ENCODE measurements at regions not wholly inside any gene's neighbourhood (a gene's known extent, or its start where the extent isn't known, plus 50 kb on each side); places are given as distances from the start of the nearest gene placed in this dataset.
"Not testable (repeated sequence)": the region's sequence is repeated elsewhere in the genome, so short reads cannot be mapped to it uniquely, and the experiment has no call there.

DNA sequence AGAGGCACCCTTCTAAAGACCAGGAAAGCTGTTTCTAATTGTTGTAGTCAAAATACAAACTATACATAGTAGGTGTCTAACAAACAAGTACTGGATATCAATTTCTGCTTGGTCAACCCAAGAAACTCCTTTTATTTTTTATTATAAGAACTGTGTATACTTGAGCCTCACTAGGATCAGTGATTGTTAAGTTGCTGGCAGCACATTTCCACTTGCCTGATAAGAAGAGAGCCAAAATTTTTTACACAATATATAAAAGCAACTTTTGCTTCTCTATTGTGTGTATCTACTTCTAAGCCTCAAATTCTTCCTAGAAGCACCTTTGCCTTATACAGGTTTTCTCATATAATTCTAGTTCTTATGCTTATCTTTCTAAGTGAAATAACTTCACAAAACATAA lies 703.0 kb upstream of the EPHA5 start:
- DNase-seq (ENCODE audit: low read depth): no peak
- TF ChIP-seq, protein P1, sequence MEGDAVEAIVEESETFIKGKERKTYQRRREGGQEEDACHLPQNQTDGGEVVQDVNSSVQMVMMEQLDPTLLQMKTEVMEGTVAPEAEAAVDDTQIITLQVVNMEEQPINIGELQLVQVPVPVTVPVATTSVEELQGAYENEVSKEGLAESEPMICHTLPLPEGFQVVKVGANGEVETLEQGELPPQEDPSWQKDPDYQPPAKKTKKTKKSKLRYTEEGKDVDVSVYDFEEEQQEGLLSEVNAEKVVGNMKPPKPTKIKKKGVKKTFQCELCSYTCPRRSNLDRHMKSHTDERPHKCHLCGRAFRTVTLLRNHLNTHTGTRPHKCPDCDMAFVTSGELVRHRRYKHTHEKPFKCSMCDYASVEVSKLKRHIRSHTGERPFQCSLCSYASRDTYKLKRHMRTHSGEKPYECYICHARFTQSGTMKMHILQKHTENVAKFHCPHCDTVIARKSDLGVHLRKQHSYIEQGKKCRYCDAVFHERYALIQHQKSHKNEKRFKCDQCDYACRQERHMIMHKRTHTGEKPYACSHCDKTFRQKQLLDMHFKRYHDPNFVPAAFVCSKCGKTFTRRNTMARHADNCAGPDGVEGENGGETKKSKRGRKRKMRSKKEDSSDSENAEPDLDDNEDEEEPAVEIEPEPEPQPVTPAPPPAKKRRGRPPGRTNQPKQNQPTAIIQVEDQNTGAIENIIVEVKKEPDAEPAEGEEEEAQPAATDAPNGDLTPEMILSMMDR (conservative IDR thresholded peaks at IDR 0.05; ENCODE audit: low read depth, low read length): no peak
- no peak overlapping the region for H3K4me3 ChIP-seq (ENCODE audit: low read depth, low read length)

DNA sequence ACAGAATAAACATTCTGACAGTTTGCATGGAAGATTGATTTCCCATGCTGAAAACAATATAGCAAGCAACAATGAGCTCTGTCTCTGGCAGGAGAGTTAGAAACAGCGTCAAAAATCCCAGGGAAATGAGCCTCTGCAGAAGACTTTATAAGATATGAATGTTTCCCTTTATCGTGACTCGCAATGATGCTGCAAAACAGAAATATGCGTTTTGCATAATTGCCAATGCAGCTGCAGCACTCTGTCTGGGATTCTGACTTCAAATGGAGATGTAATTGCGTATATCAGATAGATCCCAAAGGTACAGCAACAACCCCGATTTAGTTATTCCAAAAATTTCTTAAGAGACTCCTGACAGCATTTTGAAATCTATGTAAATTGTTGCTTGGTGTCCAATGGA lies 702.4 kb upstream of the EPHA5 start:
- TF ChIP-seq, protein P1 (conservative IDR thresholded peaks at IDR 0.05; ENCODE audit: low read depth, low read length): no peak
- DNase-seq (ENCODE audit: low read depth): no peak
- no peak overlapping the region for H3K4me3 ChIP-seq (ENCODE audit: low read depth, low read length)

DNA sequence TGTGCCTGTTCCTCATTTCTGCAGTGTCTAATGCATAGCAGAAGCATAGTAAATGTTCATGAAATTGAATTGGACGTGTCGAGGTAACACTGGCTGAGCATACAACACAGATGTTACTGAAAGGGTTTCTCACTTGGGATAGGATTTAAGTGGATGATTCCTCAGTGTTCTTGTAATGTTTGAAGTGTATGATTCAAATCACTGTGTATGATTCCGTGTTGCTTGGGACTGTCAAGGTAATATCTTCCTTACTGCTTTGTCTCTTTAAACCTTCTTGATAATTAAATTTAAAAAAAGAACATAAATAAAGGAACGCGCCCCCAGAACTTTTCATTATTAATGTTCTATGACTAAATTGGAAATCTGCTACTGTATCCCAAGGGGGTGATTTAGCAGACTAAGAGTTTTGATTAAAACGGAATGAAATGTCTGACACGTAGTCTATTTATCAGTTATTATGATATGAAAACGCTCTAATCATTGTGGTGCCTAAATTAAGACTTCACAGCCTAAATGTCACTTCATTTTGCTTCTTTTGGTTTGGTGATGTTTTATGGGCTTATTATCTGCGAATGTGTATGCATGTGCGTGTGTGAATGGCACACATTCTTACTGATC lies 696.9 kb upstream of the EPHA5 start:
- DNase-seq (ENCODE audit: low read depth): no peak
- TF ChIP-seq, protein P1 (conservative IDR thresholded peaks at IDR 0.05; ENCODE audit: low read depth, low read length): no peak
- H3K4me3 ChIP-seq (ENCODE audit: low read depth, low read length): no peak overlapping the region

DNA sequence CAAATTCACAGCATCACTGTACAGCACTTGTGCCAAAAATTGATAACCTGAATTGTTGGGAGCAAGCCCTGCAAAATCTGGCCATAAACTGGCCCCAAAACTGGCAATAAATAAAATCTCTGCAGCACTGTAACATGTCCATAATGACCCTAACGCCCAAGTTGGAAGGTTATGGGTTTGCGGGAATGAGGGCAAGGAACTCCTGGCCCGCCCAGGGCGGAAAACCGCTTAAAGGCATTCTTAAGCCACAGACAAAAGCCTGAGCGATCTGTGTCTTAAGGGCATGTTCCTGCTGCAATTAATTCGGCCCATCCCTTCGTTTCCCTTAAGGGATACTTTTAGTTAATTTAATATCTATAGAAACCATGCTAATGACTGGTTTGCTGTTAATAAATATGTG lies 690.1 kb upstream of the EPHA5 start:
- not testable (repeated sequence) for H3K4me3 ChIP-seq (ENCODE audit: low read depth, low read length); DNase-seq (ENCODE audit: low read depth)

DNA sequence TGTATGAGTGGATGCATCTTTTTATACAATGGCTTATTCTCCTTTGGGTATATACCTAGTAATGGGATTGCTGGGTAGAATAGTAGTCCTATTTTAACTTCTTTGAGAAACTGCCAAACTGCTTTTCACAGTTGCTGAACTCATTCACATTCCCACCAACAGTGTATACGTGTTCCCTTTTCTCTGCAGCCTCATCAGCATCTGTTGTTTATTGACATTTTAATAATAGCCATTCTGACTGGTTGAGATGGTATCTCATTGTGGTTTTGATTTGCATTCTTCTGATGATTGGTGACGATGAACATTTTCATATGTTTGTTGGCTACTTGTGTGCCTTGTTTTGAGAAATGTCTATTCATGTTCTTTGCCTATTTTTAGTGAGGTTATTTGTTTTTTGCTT lies 687.0 kb upstream of the EPHA5 start:
- no peak for DNase-seq (ENCODE audit: low read depth)
- H3K4me3 ChIP-seq (ENCODE audit: low read depth, low read length): no peak overlapping the region
- TF ChIP-seq, protein P1 (conservative IDR thresholded peaks at IDR 0.05; ENCODE audit: low read depth, low read length): no peak

DNA sequence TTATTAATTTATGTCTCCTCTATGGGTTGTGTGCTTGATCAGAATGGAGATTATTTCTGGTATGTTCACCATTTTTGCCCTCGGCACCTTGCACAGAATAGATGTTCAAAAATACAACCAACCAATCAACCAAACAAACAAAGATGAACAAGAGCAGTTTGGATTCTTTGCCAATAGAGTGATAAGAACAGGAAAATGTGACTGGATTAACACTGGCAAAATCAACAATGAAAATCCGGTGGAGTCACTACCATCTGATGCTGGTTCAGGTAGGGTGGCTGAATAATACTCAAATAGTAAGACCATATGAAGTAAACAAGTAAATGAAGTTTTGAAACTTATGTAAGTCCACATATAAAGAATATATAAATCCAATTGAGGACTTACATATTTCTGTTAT lies 685.0 kb upstream of the EPHA5 start:
- DNase-seq (ENCODE audit: low read depth): no peak
- TF ChIP-seq, protein P1 (conservative IDR thresholded peaks at IDR 0.05; ENCODE audit: low read depth, low read length): no peak
- H3K4me3 ChIP-seq (ENCODE audit: low read depth, low read length): no peak overlapping the region

DNA sequence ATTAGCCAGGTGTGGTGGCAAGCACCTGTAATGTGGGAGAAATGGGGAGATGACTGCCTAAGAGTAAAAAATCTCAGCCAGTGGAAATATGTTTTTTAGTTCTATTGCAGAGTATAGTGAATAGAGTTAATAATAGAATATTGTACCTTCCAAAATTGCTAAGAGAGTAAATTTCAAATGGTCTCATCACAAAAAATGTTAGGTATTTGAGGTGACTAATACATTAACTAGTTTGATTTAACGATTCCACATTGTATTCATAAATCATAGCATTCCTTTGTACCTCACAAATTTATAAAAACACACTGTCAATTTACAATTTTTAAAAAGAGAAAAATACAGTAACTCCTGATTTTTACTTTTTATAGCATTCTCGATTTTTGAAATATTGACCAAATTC lies 681.5 kb upstream of the EPHA5 start:
- H3K4me3 ChIP-seq (ENCODE audit: low read depth, low read length): no peak overlapping the region
- DNase-seq (ENCODE audit: low read depth): no peak
- TF ChIP-seq, protein P1 (conservative IDR thresholded peaks at IDR 0.05; ENCODE audit: low read depth, low read length): no peak
